T-helper 17 cell (primary cell): ENCODE measurements at regions not wholly inside any gene's neighbourhood (a gene's known extent, or its start where the extent isn't known, plus 50 kb on each side); places are given as distances from the start of the nearest gene placed in this dataset.
"Not testable (repeated sequence)": the region's sequence is repeated elsewhere in the genome, so short reads cannot be mapped to it uniquely, and the experiment has no call there.

ENCODE experiments used
- ATAC-seq: fragments of 150-1000 bp; cut with Tn5 transposase; 2 replicates; pipeline ENCODE4 v1.10.0; 2021; ENCODE audit warnings: mild to moderate bottlenecking, moderate library complexity
- DNase-seq, 3 donors: peaks; one replicate each; pipeline versions ENCODE4 v3.0.0 to v3.0.0-alpha.2; 2020 to 2021
- H3K9me3 ChIP-seq: one replicate; pipeline ENCODE4 v1.7.0; 2013; ENCODE audit warnings: low read length, mild to moderate bottlenecking; ENCODE audit not compliant: control insufficient read depth, poor library complexity, severe bottlenecking
- H3K27ac Mint-ChIP-seq: one replicate; pipeline ENCODE4 v1.8.0; 2022; ENCODE audit warnings: mild to moderate bottlenecking, moderate library complexity, mixed read lengths
- H3K27me3 Mint-ChIP-seq: one replicate; pipeline ENCODE4 v1.8.0; 2022; ENCODE audit warnings: mixed read lengths
- H3K36me3 Mint-ChIP-seq: one replicate; pipeline ENCODE4 v1.8.0; 2022; ENCODE audit warnings: low read depth, mixed read lengths
- H3K4me1 Mint-ChIP-seq: one replicate; pipeline ENCODE4 v1.8.0; 2022; ENCODE audit warnings: mild to moderate bottlenecking, mixed read lengths
- H3K4me3 Mint-ChIP-seq: one replicate; pipeline ENCODE4 v1.8.0; 2022; ENCODE audit warnings: mild to moderate bottlenecking, moderate library complexity, mixed read lengths

DNA sequence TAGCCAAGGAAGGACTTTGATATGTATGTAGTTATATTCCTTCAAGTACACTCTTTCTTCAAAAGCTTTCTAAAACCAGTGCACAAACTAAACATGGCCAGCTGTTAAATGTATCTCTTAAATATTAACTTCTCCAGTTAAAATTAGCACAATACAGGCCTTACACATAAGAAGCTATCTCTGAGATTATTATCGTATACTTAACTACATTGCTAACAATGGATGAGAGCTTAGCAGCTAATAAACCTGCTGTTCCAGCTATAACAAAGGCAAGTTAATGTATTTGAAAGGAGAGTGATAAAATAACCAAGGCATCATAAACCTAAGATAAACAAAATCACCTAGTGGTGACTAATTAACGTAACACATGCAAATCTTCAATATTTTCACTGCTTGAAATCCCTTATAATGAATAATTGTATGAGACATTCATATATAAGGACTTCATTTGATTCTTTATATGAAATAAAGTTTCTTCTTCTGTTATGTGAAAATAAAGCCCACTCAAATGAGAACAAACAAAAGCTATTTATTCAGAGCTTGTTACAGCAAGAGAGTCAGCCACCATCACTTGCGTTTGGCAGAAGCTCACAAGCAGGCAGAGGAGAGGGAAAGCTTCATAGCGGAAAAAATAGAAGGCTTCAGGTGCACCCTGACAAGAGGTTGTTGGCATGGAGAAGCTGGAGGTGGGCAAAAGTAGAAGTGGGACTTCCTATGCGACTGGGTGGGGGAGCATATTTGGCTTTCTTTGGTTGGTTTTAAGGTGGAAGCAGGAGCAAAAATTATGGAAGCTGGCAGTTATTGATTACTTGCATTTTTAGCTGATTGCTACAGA lies 274.1 kb upstream of the CHRM3 start:
- Mint-ChIP-seq H3K36me3 (no peaks in the 10 kb centered on the region), H3K4me1 (no peaks in the 10 kb centered on the region), H3K4me3 (no peak overlapping the region), H3K27me3 (no peaks in the 10 kb centered on the region), H3K27ac (no peak overlapping the region)
- ATAC-seq (no peak), DNase-seq (no peak)
- H3K9me3 ChIP-seq = no peaks in the 10 kb centered on the region

GRCh38 chr1:239107676-239108075 lies 278.7 kb upstream of the CHRM3 start:
- Mint-ChIP-seq H3K4me1 (no peaks in the 10 kb centered on the region), H3K27me3 (no peaks in the 10 kb centered on the region), H3K36me3 (no peaks in the 10 kb centered on the region), H3K4me3 (no peak overlapping the region), H3K27ac (no peak overlapping the region)
- no peak for ATAC-seq
- H3K9me3 ChIP-seq = no peaks in the 10 kb centered on the region
- no peak for DNase-seq

GRCh38 chr1:239106689-239107088 lies 279.7 kb upstream of the CHRM3 start:
- not testable (repeated sequence) for H3K27ac Mint-ChIP-seq, ATAC-seq, H3K36me3 Mint-ChIP-seq, DNase-seq, H3K9me3 ChIP-seq, H3K27me3 Mint-ChIP-seq, H3K4me3 Mint-ChIP-seq, H3K4me1 Mint-ChIP-seq

DNA sequence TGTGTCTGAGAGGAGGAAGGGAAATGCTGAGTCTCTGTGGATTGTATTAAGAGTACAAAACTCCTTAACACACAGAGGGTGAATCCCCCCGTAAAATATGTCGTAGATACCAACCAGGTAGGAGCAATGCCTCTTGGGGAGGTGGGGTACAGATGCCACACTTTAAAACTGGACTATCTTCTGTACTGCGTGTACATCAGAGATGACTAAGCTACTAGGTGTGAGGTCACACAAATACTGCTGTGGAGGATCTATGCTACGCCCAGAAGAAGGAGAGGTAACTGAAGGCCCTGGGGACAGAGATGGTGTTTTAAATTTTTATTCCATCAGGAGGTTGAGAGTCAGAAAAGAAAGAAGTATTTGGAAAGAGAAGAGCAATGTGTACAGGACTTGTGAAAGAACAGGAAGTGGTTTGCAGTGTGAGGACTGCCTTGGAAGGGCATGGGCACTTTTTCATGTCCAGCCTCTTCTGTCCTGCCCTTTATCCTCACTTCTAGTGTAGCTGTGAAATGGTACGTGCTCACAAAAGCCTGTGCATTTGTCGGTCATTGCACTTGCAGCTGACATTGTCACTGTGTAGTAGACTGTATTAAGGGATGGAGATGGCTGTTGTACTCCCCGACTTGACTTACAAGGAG lies 287.8 kb upstream of the CHRM3 start:
- H3K4me1 Mint-ChIP-seq = no peaks in the 10 kb centered on the region
- DNase-seq = no peak
- H3K27ac Mint-ChIP-seq = no peak overlapping the region
- no peaks in the 10 kb centered on the region for H3K27me3 Mint-ChIP-seq
- ATAC-seq = no peak
- no peak overlapping the region for H3K4me3 Mint-ChIP-seq
- H3K36me3 Mint-ChIP-seq = no peaks in the 10 kb centered on the region
- H3K9me3 ChIP-seq = no peaks in the 10 kb centered on the region

- Mint-ChIP-seq H3K4me1 (no peaks in the 10 kb centered on the region), H3K36me3 (no peaks in the 10 kb centered on the region), H3K4me3 (no peak overlapping the region), H3K27ac (no peak overlapping the region), H3K27me3 (no peaks in the 10 kb centered on the region)
- ATAC-seq (no peak), DNase-seq (no peak)
- H3K9me3 ChIP-seq = no peaks in the 10 kb centered on the region
These were observed 294.8 kb upstream of the CHRM3 start for GRCh38 chr1:239091537-239091936.

DNA sequence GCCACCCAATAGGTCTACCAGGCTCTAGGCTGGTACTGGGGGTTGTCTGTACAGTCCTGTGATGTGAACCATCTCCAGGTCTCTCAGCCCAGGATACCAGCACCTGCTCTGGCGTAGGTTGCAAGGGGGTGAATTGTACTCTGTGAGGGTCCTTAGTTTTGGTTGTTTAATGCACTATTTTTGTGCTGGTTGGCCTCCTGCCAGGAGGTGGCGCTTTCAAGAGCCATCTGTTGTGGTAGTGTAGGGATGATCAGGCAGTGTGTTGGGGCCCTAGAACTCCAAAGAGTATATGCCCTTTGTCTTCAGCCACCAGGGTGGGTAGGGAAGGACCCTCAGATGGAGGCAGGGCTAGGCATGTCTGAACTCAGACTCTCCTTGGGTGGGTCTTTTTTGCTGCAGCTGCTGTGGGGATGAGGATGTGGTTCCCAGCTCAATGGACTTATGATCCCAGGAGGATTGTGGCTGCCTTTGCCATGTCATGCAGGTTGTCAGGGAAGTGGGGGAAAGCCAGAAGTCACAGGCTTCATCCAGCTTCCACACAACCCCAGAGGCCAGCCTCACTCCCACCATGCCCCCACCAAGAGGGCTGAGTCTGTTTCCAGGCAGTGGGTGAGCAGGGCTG lies 301.8 kb upstream of the CHRM3 start:
- ATAC-seq = no peak
- no peak overlapping the region for H3K4me3 Mint-ChIP-seq
- DNase-seq = no peak
- H3K36me3 Mint-ChIP-seq = no peaks in the 10 kb centered on the region
- H3K9me3 ChIP-seq = no peaks in the 10 kb centered on the region
- H3K27me3 Mint-ChIP-seq = no peaks in the 10 kb centered on the region
- no peak overlapping the region for H3K27ac Mint-ChIP-seq
- H3K4me1 Mint-ChIP-seq = no peaks in the 10 kb centered on the region

GRCh38 chr1:239081947-239082346 lies 304.4 kb upstream of the CHRM3 start:
- not testable (repeated sequence) for H3K27ac Mint-ChIP-seq, H3K4me1 Mint-ChIP-seq, H3K27me3 Mint-ChIP-seq, DNase-seq, ATAC-seq, H3K4me3 Mint-ChIP-seq, H3K36me3 Mint-ChIP-seq, H3K9me3 ChIP-seq

DNA sequence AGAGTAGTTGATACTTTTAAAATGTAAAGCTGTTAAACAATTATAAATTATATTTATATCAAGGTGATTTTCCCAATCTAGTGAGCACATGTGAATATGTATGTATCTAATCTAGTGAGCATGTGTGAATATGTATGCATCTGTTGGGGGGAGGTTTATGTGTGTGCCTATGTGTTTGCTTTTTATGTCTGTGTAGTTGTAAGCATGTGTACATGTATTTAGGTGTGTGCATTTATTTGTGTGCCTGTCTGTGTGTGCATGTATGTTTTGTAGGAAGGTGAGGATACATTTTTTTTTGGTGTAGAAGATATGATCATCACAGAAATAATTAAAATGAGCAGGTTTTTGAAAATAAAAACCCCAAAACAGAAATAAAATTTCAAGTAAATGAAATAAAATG lies 318.9 kb upstream of the CHRM3 start:
- no peaks in the 10 kb centered on the region for H3K4me1 Mint-ChIP-seq
- no peak overlapping the region for H3K4me3 Mint-ChIP-seq
- no peak for DNase-seq
- H3K27ac Mint-ChIP-seq = no peak overlapping the region
- ATAC-seq = no peak
- no peaks in the 10 kb centered on the region for H3K9me3 ChIP-seq
- H3K36me3 Mint-ChIP-seq = no peaks in the 10 kb centered on the region
- H3K27me3 Mint-ChIP-seq = no peaks in the 10 kb centered on the region

- Mint-ChIP-seq H3K27me3 (no peaks in the 10 kb centered on the region), H3K36me3 (no peaks in the 10 kb centered on the region), H3K4me3 (no peak overlapping the region), H3K4me1 (no peaks in the 10 kb centered on the region), H3K27ac (no peak overlapping the region)
- ATAC-seq (no peak), DNase-seq (no peak)
- no peaks in the 10 kb centered on the region for H3K9me3 ChIP-seq
These were observed 319.3 kb upstream of the CHRM3 start for GRCh38 chr1:239067058-239067457.

- no peak overlapping the region for H3K4me3 Mint-ChIP-seq
- H3K4me1 Mint-ChIP-seq = no peaks in the 10 kb centered on the region
- no peaks in the 10 kb centered on the region for H3K36me3 Mint-ChIP-seq
- no peaks in the 10 kb centered on the region for H3K9me3 ChIP-seq
- H3K27ac Mint-ChIP-seq = no peak overlapping the region
- no peaks in the 10 kb centered on the region for H3K27me3 Mint-ChIP-seq
- DNase-seq = no peak
- no peak for ATAC-seq
These were observed 324.6 kb upstream of the CHRM3 start for GRCh38 chr1:239061770-239062169.

- no peaks in the 10 kb centered on the region for H3K36me3 Mint-ChIP-seq
- no peak overlapping the region for H3K27ac Mint-ChIP-seq
- no peak for ATAC-seq
- no peaks in the 10 kb centered on the region for H3K4me1 Mint-ChIP-seq
- H3K4me3 Mint-ChIP-seq = no peak overlapping the region
- no peaks in the 10 kb centered on the region for H3K27me3 Mint-ChIP-seq
- DNase-seq = no peak
- H3K9me3 ChIP-seq = no peaks in the 10 kb centered on the region
These were observed 328.2 kb upstream of the CHRM3 start for GRCh38 chr1:239058190-239058589.

- no peak overlapping the region for H3K27ac Mint-ChIP-seq
- no peaks in the 10 kb centered on the region for H3K4me1 Mint-ChIP-seq
- no peaks in the 10 kb centered on the region for H3K36me3 Mint-ChIP-seq
- DNase-seq (no peak), ATAC-seq (no peak)
- no peaks in the 10 kb centered on the region for H3K9me3 ChIP-seq
- H3K4me3 Mint-ChIP-seq = no peak overlapping the region
- H3K27me3 Mint-ChIP-seq = no peaks in the 10 kb centered on the region
These were observed 329.4 kb upstream of the CHRM3 start for GRCh38 chr1:239056940-239057339.

DNA sequence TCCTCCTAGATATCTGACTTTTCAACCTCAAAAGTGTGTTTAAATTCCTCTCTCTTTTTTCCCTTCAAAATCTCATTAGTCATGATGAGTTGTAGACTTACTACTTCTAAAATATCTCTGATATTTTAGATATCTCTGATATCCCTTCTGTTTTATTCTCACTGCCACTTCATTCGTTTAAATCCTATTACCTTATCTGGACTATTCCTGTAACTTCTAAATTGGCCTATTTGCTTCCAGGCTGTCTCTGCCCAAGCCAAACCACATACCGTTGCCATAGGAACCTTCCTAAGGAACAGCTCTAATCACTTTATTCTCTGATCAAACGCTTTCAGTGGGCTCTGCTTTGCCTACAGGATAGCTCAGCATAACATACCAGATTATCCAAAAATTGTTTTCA lies 333.1 kb upstream of the CHRM3 start:
- H3K4me1 Mint-ChIP-seq = no peaks in the 10 kb centered on the region
- H3K9me3 ChIP-seq = no peaks in the 10 kb centered on the region
- DNase-seq (no peak), ATAC-seq (no peak)
- H3K36me3 Mint-ChIP-seq = no peaks in the 10 kb centered on the region
- H3K27ac Mint-ChIP-seq = no peak overlapping the region
- no peak overlapping the region for H3K4me3 Mint-ChIP-seq
- no peaks in the 10 kb centered on the region for H3K27me3 Mint-ChIP-seq

- no peak for ATAC-seq
- no peaks in the 10 kb centered on the region for H3K27me3 Mint-ChIP-seq
- no peak overlapping the region for H3K4me3 Mint-ChIP-seq
These were observed 336.8 kb upstream of the CHRM3 start for GRCh38 chr1:239049571-239049970.

More at GRCh38 chr1:239049571-239049970, 336.8 kb upstream of the CHRM3 start:
- Mint-ChIP-seq H3K4me1 (no peaks in the 10 kb centered on the region), H3K36me3 (no peaks in the 10 kb centered on the region), H3K27ac (no peak overlapping the region)
- H3K9me3 ChIP-seq = no peaks in the 10 kb centered on the region
- DNase-seq = no peak
